HG02943 (cell line): ENCODE measurements at regions not wholly inside any gene's neighbourhood (a gene's known extent, or its start where the extent isn't known, plus 50 kb on each side); places are given as distances from the start of the nearest gene placed in this dataset.
"Not testable (repeated sequence)": the region's sequence is repeated elsewhere in the genome, so short reads cannot be mapped to it uniquely, and the experiment has no call there.

Source experiments
- ATAC-seq: cut with Tn5 transposase; IDR thresholded peaks from one replicate; pipeline ENCODE4 v1.9.1; 2021; ENCODE audit warnings: mild to moderate bottlenecking, low read depth, moderate library complexity; ENCODE audit not compliant: unreplicated experiment

GRCh38 chr5:102663749-102664530, 91.2 kb upstream of the PAM start:
- ATAC-seq, result no peak

GRCh38 chr5:102664616-102665335, 90.3 kb upstream of the PAM start:
- no peak for ATAC-seq

- no peak for ATAC-seq
Observed at GRCh38 chr5:102666164-102666946, 88.8 kb upstream of the PAM start.

- no peak for ATAC-seq
Observed at GRCh38 chr5:102668220-102668932, 86.7 kb upstream of the PAM start.

GRCh38 chr5:102670224-102670836, 84.8 kb upstream of the PAM start:
- ATAC-seq, result no peak

GRCh38 chr5:102671033-102671734, 83.9 kb upstream of the PAM start:
- ATAC-seq, result not testable (repeated sequence)

GRCh38 chr5:102678267-102679058, 76.6 kb upstream of the PAM start:
- ATAC-seq, result no peak

- peak; percentile 94 for ATAC-seq
Observed at GRCh38 chr5:102681403-102681983, 73.6 kb upstream of the PAM start.

GRCh38 chr5:102682101-102682647, 72.9 kb upstream of the PAM start:
- ATAC-seq, result no peak

- not testable (repeated sequence) for ATAC-seq
Observed at GRCh38 chr5:102688076-102688475, 67.0 kb upstream of the PAM start.

GRCh38 chr5:102688581-102689342, 66.3 kb upstream of the PAM start:
- ATAC-seq, result not testable (repeated sequence)

- no peak for ATAC-seq
Observed at GRCh38 chr5:102690910-102691309, 64.2 kb upstream of the PAM start.

GRCh38 chr5:102691434-102691833, 63.7 kb upstream of the PAM start:
- ATAC-seq, result no peak

- ATAC-seq, result no peak
Observed at GRCh38 chr5:102700120-102700831, 54.8 kb upstream of the PAM start.

- no peak for ATAC-seq
Observed at GRCh38 chr5:102700916-102701315, 54.2 kb upstream of the PAM start.

- ATAC-seq, result no peak
Observed at GRCh38 chr5:102701748-102702147, 53.4 kb upstream of the PAM start.
